WTC11 (cell line): ENCODE measurements at regions not wholly inside any gene's neighbourhood (a gene's known extent, or its start where the extent isn't known, plus 50 kb on each side); places are given as distances from the start of the nearest gene placed in this dataset.

ENCODE experiments used
- FOXK1 ChIP-seq: sonication (generic); formaldehyde crosslinking; IDR thresholded peaks from 2 replicates; pipeline ENCODE4 v1.8.0; 2022; ENCODE audit warnings: mild to moderate bottlenecking, moderate library complexity, missing genetic modification reagents
- NFYB ChIP-seq: sonication (generic); formaldehyde crosslinking; conservative IDR thresholded peaks from 2 replicates; pipeline ENCODE4 v1.8.0; 2022; ENCODE audit warnings: low read depth, missing genetic modification reagents
- NR1H2 ChIP-seq: sonication (generic); formaldehyde crosslinking; IDR thresholded peaks from 2 replicates; pipeline ENCODE4 v1.9.0; 2021; ENCODE audit warnings: mild to moderate bottlenecking, moderate library complexity, missing genetic modification reagents
- NR2C2 ChIP-seq: sonication (generic); formaldehyde crosslinking; IDR thresholded peaks from 2 replicates; pipeline ENCODE4 v1.8.0; 2022; ENCODE audit warnings: mild to moderate bottlenecking, missing genetic modification reagents
- SMAD3 ChIP-seq: sonication (generic); formaldehyde crosslinking; IDR thresholded peaks from 2 replicates; pipeline ENCODE4 v1.8.0; 2022; ENCODE audit warnings: missing genetic modification reagents, mild to moderate bottlenecking, borderline replicate concordance
- TEAD1 ChIP-seq: sonication (generic); formaldehyde crosslinking; IDR thresholded peaks from 2 replicates; pipeline ENCODE4 v1.8.0; 2022; ENCODE audit warnings: mild to moderate bottlenecking, missing genetic modification reagents
- ZNF121 ChIP-seq: sonication (generic); formaldehyde crosslinking; IDR thresholded peaks from 2 replicates; pipeline ENCODE4 v1.8.0; 2023; ENCODE audit warnings: missing genetic modification reagents
- ZNF263 ChIP-seq: sonication (generic); formaldehyde crosslinking; IDR thresholded peaks from 2 replicates; pipeline ENCODE4 v1.8.1; 2022; ENCODE audit warnings: low read depth, mild to moderate bottlenecking, moderate library complexity, missing genetic modification reagents
- TF ChIP-seq, protein P1 (sequence below): sonication (generic); formaldehyde crosslinking; IDR thresholded peaks from 2 replicates; pipeline ENCODE4 v1.8.1; 2022; ENCODE audit warnings: missing genetic modification reagents, borderline replicate concordance
- TF ChIP-seq, protein P2 (sequence below): sonication (generic); formaldehyde crosslinking; IDR thresholded peaks from 2 replicates; pipeline ENCODE4 v1.8.1; 2022; ENCODE audit warnings: low read depth, mild to moderate bottlenecking, moderate library complexity, missing genetic modification reagents, borderline replicate concordance
- TF ChIP-seq, protein P3 (sequence below): fragments of 200-600 bp; IDR thresholded peaks from 2 replicates; pipeline ENCODE4 v1.8.0; 2022; ENCODE audit warnings: antibody characterized with exemption
- TF ChIP-seq, protein P4 (sequence below): sonication (generic); formaldehyde crosslinking; IDR thresholded peaks from 2 replicates; pipeline ENCODE4 v1.8.1; 2023; ENCODE audit warnings: mild to moderate bottlenecking, missing genetic modification reagents, borderline replicate concordance
- TF ChIP-seq, protein P5 (sequence below): sonication (generic); formaldehyde crosslinking; IDR thresholded peaks from 2 replicates; pipeline ENCODE4 v1.8.1; 2022; ENCODE audit warnings: low read depth, missing genetic modification reagents, borderline replicate concordance
- TF ChIP-seq, protein P6 (sequence below): sonication (generic); formaldehyde crosslinking; conservative IDR thresholded peaks from 2 replicates; pipeline ENCODE4 v1.8.1; 2022; ENCODE audit warnings: mild to moderate bottlenecking, missing genetic modification reagents

DNA sequence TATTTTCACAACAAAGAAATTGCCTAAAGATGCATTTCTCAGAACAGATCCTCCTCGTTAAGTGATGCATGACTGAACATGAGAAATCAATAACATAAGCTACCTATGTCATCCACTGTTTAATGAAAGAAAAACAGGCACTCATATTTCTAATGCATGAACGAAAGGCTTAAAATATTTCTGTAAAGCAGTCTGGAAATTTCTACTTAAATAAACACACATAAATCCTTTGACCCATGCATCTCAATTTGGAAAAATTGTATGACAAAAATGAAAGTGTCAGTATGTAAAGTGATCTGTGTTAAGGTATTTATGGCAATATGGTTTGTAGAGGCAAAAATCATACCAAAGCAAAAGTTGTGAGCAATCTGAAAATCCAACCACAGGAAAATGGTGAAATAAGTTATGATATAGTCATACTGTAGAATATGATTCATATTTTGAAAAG is 399.2 kb upstream of the GRAMD2B start:
- TF ChIP-seq, protein P1, sequence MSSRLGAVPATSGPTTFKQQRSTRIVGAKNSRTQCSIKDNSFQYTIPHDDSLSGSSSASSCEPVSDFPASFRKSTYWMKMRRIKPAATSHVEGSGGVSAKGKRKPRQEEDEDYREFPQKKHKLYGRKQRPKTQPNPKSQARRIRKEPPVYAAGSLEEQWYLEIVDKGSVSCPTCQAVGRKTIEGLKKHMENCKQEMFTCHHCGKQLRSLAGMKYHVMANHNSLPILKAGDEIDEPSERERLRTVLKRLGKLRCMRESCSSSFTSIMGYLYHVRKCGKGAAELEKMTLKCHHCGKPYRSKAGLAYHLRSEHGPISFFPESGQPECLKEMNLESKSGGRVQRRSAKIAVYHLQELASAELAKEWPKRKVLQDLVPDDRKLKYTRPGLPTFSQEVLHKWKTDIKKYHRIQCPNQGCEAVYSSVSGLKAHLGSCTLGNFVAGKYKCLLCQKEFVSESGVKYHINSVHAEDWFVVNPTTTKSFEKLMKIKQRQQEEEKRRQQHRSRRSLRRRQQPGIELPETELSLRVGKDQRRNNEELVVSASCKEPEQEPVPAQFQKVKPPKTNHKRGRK (CRISPR knock-in tag): no peak
- no peak for TF ChIP-seq TEAD1 (CRISPR knock-in tag)
- no peak for TF ChIP-seq NFYB (CRISPR knock-in tag)
- TF ChIP-seq, protein P2, sequence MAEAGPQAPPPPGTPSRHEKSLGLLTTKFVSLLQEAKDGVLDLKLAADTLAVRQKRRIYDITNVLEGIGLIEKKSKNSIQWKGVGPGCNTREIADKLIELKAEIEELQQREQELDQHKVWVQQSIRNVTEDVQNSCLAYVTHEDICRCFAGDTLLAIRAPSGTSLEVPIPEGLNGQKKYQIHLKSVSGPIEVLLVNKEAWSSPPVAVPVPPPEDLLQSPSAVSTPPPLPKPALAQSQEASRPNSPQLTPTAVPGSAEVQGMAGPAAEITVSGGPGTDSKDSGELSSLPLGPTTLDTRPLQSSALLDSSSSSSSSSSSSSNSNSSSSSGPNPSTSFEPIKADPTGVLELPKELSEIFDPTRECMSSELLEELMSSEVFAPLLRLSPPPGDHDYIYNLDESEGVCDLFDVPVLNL: no peak
- TF ChIP-seq, protein P3, sequence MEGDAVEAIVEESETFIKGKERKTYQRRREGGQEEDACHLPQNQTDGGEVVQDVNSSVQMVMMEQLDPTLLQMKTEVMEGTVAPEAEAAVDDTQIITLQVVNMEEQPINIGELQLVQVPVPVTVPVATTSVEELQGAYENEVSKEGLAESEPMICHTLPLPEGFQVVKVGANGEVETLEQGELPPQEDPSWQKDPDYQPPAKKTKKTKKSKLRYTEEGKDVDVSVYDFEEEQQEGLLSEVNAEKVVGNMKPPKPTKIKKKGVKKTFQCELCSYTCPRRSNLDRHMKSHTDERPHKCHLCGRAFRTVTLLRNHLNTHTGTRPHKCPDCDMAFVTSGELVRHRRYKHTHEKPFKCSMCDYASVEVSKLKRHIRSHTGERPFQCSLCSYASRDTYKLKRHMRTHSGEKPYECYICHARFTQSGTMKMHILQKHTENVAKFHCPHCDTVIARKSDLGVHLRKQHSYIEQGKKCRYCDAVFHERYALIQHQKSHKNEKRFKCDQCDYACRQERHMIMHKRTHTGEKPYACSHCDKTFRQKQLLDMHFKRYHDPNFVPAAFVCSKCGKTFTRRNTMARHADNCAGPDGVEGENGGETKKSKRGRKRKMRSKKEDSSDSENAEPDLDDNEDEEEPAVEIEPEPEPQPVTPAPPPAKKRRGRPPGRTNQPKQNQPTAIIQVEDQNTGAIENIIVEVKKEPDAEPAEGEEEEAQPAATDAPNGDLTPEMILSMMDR: no peak
- TF ChIP-seq, protein P4, sequence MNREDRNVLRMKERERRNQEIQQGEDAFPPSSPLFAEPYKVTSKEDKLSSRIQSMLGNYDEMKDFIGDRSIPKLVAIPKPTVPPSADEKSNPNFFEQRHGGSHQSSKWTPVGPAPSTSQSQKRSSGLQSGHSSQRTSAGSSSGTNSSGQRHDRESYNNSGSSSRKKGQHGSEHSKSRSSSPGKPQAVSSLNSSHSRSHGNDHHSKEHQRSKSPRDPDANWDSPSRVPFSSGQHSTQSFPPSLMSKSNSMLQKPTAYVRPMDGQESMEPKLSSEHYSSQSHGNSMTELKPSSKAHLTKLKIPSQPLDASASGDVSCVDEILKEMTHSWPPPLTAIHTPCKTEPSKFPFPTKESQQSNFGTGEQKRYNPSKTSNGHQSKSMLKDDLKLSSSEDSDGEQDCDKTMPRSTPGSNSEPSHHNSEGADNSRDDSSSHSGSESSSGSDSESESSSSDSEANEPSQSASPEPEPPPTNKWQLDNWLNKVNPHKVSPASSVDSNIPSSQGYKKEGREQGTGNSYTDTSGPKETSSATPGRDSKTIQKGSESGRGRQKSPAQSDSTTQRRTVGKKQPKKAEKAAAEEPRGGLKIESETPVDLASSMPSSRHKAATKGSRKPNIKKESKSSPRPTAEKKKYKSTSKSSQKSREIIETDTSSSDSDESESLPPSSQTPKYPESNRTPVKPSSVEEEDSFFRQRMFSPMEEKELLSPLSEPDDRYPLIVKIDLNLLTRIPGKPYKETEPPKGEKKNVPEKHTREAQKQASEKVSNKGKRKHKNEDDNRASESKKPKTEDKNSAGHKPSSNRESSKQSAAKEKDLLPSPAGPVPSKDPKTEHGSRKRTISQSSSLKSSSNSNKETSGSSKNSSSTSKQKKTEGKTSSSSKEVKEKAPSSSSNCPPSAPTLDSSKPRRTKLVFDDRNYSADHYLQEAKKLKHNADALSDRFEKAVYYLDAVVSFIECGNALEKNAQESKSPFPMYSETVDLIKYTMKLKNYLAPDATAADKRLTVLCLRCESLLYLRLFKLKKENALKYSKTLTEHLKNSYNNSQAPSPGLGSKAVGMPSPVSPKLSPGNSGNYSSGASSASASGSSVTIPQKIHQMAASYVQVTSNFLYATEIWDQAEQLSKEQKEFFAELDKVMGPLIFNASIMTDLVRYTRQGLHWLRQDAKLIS (CRISPR knock-in tag): no peak
- TF ChIP-seq ZNF121: no peak
- TF ChIP-seq NR1H2 (CRISPR knock-in tag): no peak
- no peak for TF ChIP-seq SMAD3 (CRISPR knock-in tag)
- TF ChIP-seq, protein P5, sequence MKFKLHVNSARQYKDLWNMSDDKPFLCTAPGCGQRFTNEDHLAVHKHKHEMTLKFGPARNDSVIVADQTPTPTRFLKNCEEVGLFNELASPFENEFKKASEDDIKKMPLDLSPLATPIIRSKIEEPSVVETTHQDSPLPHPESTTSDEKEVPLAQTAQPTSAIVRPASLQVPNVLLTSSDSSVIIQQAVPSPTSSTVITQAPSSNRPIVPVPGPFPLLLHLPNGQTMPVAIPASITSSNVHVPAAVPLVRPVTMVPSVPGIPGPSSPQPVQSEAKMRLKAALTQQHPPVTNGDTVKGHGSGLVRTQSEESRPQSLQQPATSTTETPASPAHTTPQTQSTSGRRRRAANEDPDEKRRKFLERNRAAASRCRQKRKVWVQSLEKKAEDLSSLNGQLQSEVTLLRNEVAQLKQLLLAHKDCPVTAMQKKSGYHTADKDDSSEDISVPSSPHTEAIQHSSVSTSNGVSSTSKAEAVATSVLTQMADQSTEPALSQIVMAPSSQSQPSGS: no peak
- TF ChIP-seq ZNF263 (CRISPR knock-in tag): no peak
- TF ChIP-seq FOXK1: no peak
- TF ChIP-seq, protein P6, sequence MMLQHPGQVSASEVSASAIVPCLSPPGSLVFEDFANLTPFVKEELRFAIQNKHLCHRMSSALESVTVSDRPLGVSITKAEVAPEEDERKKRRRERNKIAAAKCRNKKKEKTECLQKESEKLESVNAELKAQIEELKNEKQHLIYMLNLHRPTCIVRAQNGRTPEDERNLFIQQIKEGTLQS (CRISPR knock-in tag): no peak
- no peak for TF ChIP-seq NR2C2
